Ishikawa (cell line): ENCODE measurements at regions not wholly inside any gene's neighbourhood (a gene's known extent, or its start where the extent isn't known, plus 50 kb on each side); places are given as distances from the start of the nearest gene placed in this dataset.

Source experiments
- CEBPB ChIP-seq: IDR thresholded peaks from 2 replicates; pipeline ENCODE4 v1.6.1; 2012
- CREB1 ChIP-seq: IDR thresholded peaks from 2 replicates; pipeline ENCODE4 v1.6.1; 2012; ENCODE audit warnings: low read depth
- EGR1 ChIP-seq: IDR thresholded peaks from 2 replicates; pipeline ENCODE4 v1.6.1; 2012
- EP300 ChIP-seq: IDR thresholded peaks from 2 replicates; pipeline ENCODE4 v1.6.1; 2012; ENCODE audit warnings: borderline replicate concordance
- FOXM1 ChIP-seq: IDR thresholded peaks from 2 replicates; pipeline ENCODE4 v1.6.1; 2012; ENCODE audit warnings: low read depth, borderline replicate concordance
- MAX ChIP-seq: IDR thresholded peaks from 2 replicates; pipeline ENCODE4 v1.6.1; 2012
- NFIC ChIP-seq: IDR thresholded peaks from 2 replicates; pipeline ENCODE4 v1.6.1; 2012
- RAD21 ChIP-seq: IDR thresholded peaks from 2 replicates; pipeline ENCODE4 v1.6.1; 2012; ENCODE audit warnings: low read depth
- REST ChIP-seq: IDR thresholded peaks from 2 replicates; pipeline ENCODE4 v1.6.1; 2012; ENCODE audit warnings: low read depth, mild to moderate bottlenecking
- TAF1 ChIP-seq: IDR thresholded peaks from 2 replicates; pipeline ENCODE4 v1.6.1; 2012; ENCODE audit warnings: low read depth, mild to moderate bottlenecking
- TCF12 ChIP-seq: IDR thresholded peaks from 2 replicates; pipeline ENCODE4 v1.6.1; 2012; ENCODE audit warnings: low read depth
- TEAD4 ChIP-seq: IDR thresholded peaks from 2 replicates; pipeline ENCODE4 v1.6.1; 2012
- USF1 ChIP-seq: IDR thresholded peaks from 2 replicates; pipeline ENCODE4 v1.6.1; 2012
- YY1 ChIP-seq: IDR thresholded peaks from 2 replicates; pipeline ENCODE4 v1.6.1; 2012; ENCODE audit warnings: low read depth
- ZBTB7A ChIP-seq: IDR thresholded peaks from 2 replicates; pipeline ENCODE4 v1.6.1; 2012; ENCODE audit warnings: low read depth

- TF ChIP-seq YY1 (no peak), TEAD4 (no peak), USF1 (no peak), MAX (no peak), ZBTB7A (no peak), EP300 (no peak), CEBPB (no peak)
These were observed 106.1 kb upstream of the FLRT2 start for GRCh38 chr14:85423889-85424288.

- TF ChIP-seq CEBPB (no peak), YY1 (no peak), TCF12 (no peak), REST (no peak), MAX (no peak), ZBTB7A (no peak), FOXM1 (no peak), TAF1 (no peak)
These were observed 104.4 kb upstream of the FLRT2 start for GRCh38 chr14:85425507-85425906.

GRCh38 chr14:85426068-85426935 is 103.6 kb upstream of the FLRT2 start:
- TF ChIP-seq USF1 (no peak), CEBPB (no peak), MAX (no peak), TEAD4 (no peak), RAD21 (no peak), TCF12 (no peak), REST (no peak), TAF1 (no peak)

GRCh38 chr14:85428926-85429325 is 101.0 kb upstream of the FLRT2 start:
- TF ChIP-seq CEBPB (no peak), CREB1 (no peak), EGR1 (no peak), USF1 (no peak), EP300 (no peak), FOXM1 (no peak), NFIC (no peak), YY1 (no peak), TAF1 (no peak), MAX (no peak)

- TF ChIP-seq EP300 (peak; percentile 26; the same call in 1 of the 2 replicates), TCF12 (no peak), EGR1 (no peak), MAX (no peak)
These were observed 92.8 kb upstream of the FLRT2 start for GRCh38 chr14:85437148-85437547.

GRCh38 chr14:85438001-85438400 is 91.9 kb upstream of the FLRT2 start:
- no peak for TF ChIP-seq YY1
- TF ChIP-seq EGR1 = no peak
- no peak for TF ChIP-seq TCF12
- no peak for TF ChIP-seq NFIC
- TF ChIP-seq CREB1 = no peak
- TF ChIP-seq RAD21 = no peak
- no peak for TF ChIP-seq USF1
- TF ChIP-seq MAX = no peak
- TF ChIP-seq ZBTB7A = no peak
